SH-SY5Y (cell line): ENCODE measurements at regions not wholly inside any gene's neighbourhood (a gene's known extent, or its start where the extent isn't known, plus 50 kb on each side); places are given as distances from the start of the nearest gene placed in this dataset.

Source experiments
- GATA2 ChIP-seq: IDR thresholded peaks from 2 replicates; pipeline ENCODE4 v1.6.1; 2011; ENCODE audit warnings: mild to moderate bottlenecking, low read depth, low read length
- GATA3 ChIP-seq: IDR thresholded peaks from 2 replicates; pipeline ENCODE4 v1.6.1; 2011; ENCODE audit warnings: low read depth, mild to moderate bottlenecking, low read length, moderate library complexity

DNA sequence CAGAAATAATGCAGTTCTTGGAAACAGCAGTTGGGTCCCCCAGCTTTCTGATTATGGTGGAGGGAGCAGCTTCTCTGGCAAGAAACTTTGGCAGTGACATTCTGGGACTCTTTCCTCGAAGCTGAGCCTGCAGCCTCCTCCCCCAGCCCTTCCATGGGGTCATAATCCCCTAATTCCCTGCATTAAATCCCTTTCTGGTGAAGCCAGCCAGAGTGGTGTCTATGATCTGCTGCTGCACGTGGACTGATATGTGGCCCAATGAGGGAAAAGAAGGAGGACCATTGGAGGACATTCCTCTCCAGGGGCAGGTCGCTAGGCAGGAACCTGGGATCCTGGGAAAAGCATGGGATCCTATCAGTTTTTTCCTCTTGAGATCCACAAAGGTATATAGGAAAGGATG is 470.5 kb downstream of the RPS24 start:
- no peak for TF ChIP-seq GATA2
- no peak for TF ChIP-seq GATA3
